ENCODE measurements at regions not wholly inside any gene's neighbourhood (a gene's known extent, or its start where the extent isn't known, plus 50 kb on each side); places are given as distances from the start of the nearest gene placed in this dataset.
A peak's percentile ranks its signal among the peaks of the same experiment; 100 is the strongest.

- Histone ChIP-seq H3K9me3 (no peaks in the 10 kb centered on the region), H3K4me3 (ENCODE audit: low read depth, low read length) (no peak overlapping the region), H3K27me3 (no peaks in the 10 kb centered on the region), H3K4me1 (peaks cover 4% of the 10 kb centered on the region; the same call in 1 of the 2 replicates), H3K36me3 (no peaks in the 10 kb centered on the region)
- TF ChIP-seq CTCF (IDR thresholded peaks at IDR 0.05; ENCODE audit: low read depth, low read length): peak; percentile 96
- DNase-seq: peak; percentile 90
Observed at GRCh38 chr1:181142096-181142958, 53.8 kb downstream of the IER5 start.

- no peaks in the 10 kb centered on the region for H3K9me3 ChIP-seq
- no peak for DNase-seq
- H3K4me1 ChIP-seq: peaks cover 4% of the 10 kb centered on the region; the same call in 1 of the 2 replicates
- no peaks in the 10 kb centered on the region for H3K36me3 ChIP-seq
- H3K4me3 ChIP-seq (ENCODE audit: low read depth, low read length): no peak overlapping the region
- TF ChIP-seq CTCF (IDR thresholded peaks at IDR 0.05; ENCODE audit: low read depth, low read length): no peak
- no peaks in the 10 kb centered on the region for H3K27me3 ChIP-seq
Observed at GRCh38 chr1:181143102-181143859, 54.8 kb downstream of the IER5 start.

GRCh38 chr1:181144238-181144637 lies 55.7 kb downstream of the IER5 start:
- no peaks in the 10 kb centered on the region for H3K36me3 ChIP-seq
- no peak overlapping the region for H3K4me3 ChIP-seq (ENCODE audit: low read depth, low read length)
- H3K27me3 ChIP-seq: no peaks in the 10 kb centered on the region
- no peak for TF ChIP-seq CTCF (IDR thresholded peaks at IDR 0.05; ENCODE audit: low read depth, low read length)
- DNase-seq: no peak
- H3K4me1 ChIP-seq: peaks cover 4% of the 10 kb centered on the region; the same call in 1 of the 2 replicates
- no peaks in the 10 kb centered on the region for H3K9me3 ChIP-seq

GRCh38 chr1:181148636-181149035 lies 60.1 kb downstream of the IER5 start:
- no peak for DNase-seq
- H3K4me1 ChIP-seq: peaks cover 19% of the 10 kb centered on the region

GRCh38 chr1:181149326-181150125 lies 61.0 kb downstream of the IER5 start:
- H3K9me3 ChIP-seq: no peaks in the 10 kb centered on the region
- no peak for DNase-seq
- no peaks in the 10 kb centered on the region for H3K27me3 ChIP-seq
- peaks cover 19% of the 10 kb centered on the region for H3K4me1 ChIP-seq
- no peak for TF ChIP-seq CTCF (IDR thresholded peaks at IDR 0.05; ENCODE audit: low read depth, low read length)
- no peak overlapping the region for H3K4me3 ChIP-seq (ENCODE audit: low read depth, low read length)
- no peaks in the 10 kb centered on the region for H3K36me3 ChIP-seq

More at GRCh38 chr1:181148636-181149035, 60.1 kb downstream of the IER5 start:
- H3K4me3 ChIP-seq (ENCODE audit: low read depth, low read length): no peak overlapping the region
- no peak for TF ChIP-seq CTCF (IDR thresholded peaks at IDR 0.05; ENCODE audit: low read depth, low read length)
- no peaks in the 10 kb centered on the region for H3K36me3 ChIP-seq
- H3K27me3 ChIP-seq: no peaks in the 10 kb centered on the region
- no peaks in the 10 kb centered on the region for H3K9me3 ChIP-seq
